ENCODE measurements at regions not wholly inside any gene's neighbourhood (a gene's known extent, or its start where the extent isn't known, plus 50 kb on each side); places are given as distances from the start of the nearest gene placed in this dataset.

DNA sequence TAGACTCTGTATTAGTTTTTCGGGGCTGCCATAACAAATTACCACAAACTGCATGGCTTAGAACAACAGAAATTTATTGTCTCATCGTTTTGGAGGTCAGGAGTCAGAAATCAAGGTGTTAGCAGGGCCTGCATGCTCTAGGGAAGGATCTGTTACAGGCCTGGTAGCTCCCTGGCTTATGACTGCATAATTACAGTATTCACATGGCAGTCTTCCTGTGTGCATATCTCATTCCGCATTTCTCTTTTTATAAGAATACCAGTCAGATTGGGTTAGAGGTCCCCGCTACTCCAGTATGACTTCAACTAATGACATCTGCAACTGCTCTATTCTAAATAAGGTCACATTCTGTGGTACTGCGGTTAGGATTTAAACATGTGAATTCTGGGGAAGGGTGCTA, 59.3 kb upstream of the SLC2A12 start:
- CTCF ChIA-PET = interaction anchor here (0.6 to 9.0 kb wide), 29 partner anchors 9 to 882 kb away, joined by 3 to 98 read pairs (median 3); no protein-coding TSS in a partner anchor
- Mint-ChIP-seq H3K36me3 (ENCODE audit: insufficient read depth, unreplicated experiment) (no peaks in the 10 kb centered on the region), H3K27ac (ENCODE audit: low read depth, unreplicated experiment) (no peak overlapping the region), H3K9me3 (ENCODE audit: unreplicated experiment) (no peaks in the 10 kb centered on the region), H3K27me3 (ENCODE audit: insufficient read depth, unreplicated experiment) (no peaks in the 10 kb centered on the region), H3K4me1 (ENCODE audit: insufficient read depth, unreplicated experiment) (peaks cover 13% of the 10 kb centered on the region), H3K4me3 (ENCODE audit: unreplicated experiment) (no peak overlapping the region)
- POLR2A ChIA-PET = interaction anchor here (0.8 kb wide), 1 partner anchor 12 kb away, joined by 4 read pairs; no protein-coding TSS in a partner anchor
- no peak for TF ChIP-seq CTCF (IDR thresholded peaks at IDR 0.05; ENCODE audit: unreplicated experiment)
- intact Hi-C loops (cut with micrococcal nuclease) = loop anchor here (1.0 to 2.0 kb wide), 2 partner anchors 13 to 712 kb away; no protein-coding TSS in a partner anchor
- no TSS peak for BruUV-seq (replicated peaks)
- no peak for DNase-seq (ENCODE audit: unreplicated experiment)

- Mint-ChIP-seq H3K27ac (ENCODE audit: low read depth, unreplicated experiment) (no peak overlapping the region), H3K4me1 (ENCODE audit: insufficient read depth, unreplicated experiment) (peaks cover 19% of the 10 kb centered on the region), H3K27me3 (ENCODE audit: insufficient read depth, unreplicated experiment) (no peaks in the 10 kb centered on the region), H3K4me3 (ENCODE audit: unreplicated experiment) (no peak overlapping the region), H3K9me3 (ENCODE audit: unreplicated experiment) (no peaks in the 10 kb centered on the region), H3K36me3 (ENCODE audit: insufficient read depth, unreplicated experiment) (no peaks in the 10 kb centered on the region)
- BruUV-seq (replicated peaks) = no TSS peak
- intact Hi-C loops (cut with micrococcal nuclease) = loop anchor here (1.0 to 2.0 kb wide), 2 partner anchors 14 to 712 kb away; no protein-coding TSS in a partner anchor
- CTCF ChIA-PET = interaction anchor here (0.6 to 9.0 kb wide), 29 partner anchors 8 to 882 kb away, joined by 3 to 98 read pairs (median 3); no protein-coding TSS in a partner anchor
- peak; percentile 67 for DNase-seq (ENCODE audit: unreplicated experiment)
- peak; percentile 76 for TF ChIP-seq CTCF (IDR thresholded peaks at IDR 0.05; ENCODE audit: unreplicated experiment)
- POLR2A ChIA-PET = interaction anchor here (0.8 kb wide), 1 partner anchor 12 kb away, joined by 4 read pairs; no protein-coding TSS in a partner anchor
These were observed 58.7 kb upstream of the SLC2A12 start for GRCh38 chr6:134111062-134111677.

DNA sequence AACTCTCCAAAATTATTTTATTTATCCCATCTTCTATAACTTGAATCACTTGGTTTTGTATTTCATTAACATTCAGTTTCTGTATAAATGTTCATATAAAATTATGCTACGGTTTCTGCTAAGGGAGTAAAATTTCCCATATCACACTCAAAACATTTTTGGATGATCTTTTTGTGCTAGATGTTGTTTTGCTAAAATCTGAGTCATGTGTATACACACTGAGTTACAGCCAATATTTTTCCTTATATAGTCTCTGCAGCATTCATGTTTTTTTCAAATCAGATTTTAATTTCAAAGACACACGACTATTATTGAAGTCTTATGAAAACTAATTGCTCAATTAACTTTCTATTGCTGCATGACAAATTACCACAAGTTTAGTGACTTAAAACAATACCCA, 54.3 kb upstream of the SLC2A12 start:
- no peak for DNase-seq (ENCODE audit: unreplicated experiment)
- Mint-ChIP-seq H3K27me3 (ENCODE audit: insufficient read depth, unreplicated experiment) (no peaks in the 10 kb centered on the region), H3K4me3 (ENCODE audit: unreplicated experiment) (no peak overlapping the region), H3K4me1 (ENCODE audit: insufficient read depth, unreplicated experiment) (peaks cover 21% of the 10 kb centered on the region), H3K9me3 (ENCODE audit: unreplicated experiment) (no peaks in the 10 kb centered on the region), H3K36me3 (ENCODE audit: insufficient read depth, unreplicated experiment) (no peaks in the 10 kb centered on the region), H3K27ac (ENCODE audit: low read depth, unreplicated experiment) (no peak overlapping the region)
- POLR2A ChIA-PET = interaction anchor here (0.6 to 1.6 kb wide), 2 partner anchors 153 to 211 kb away, joined by 3 to 4 read pairs; partner anchors contain the start of gene TBPL1
- intact Hi-C loops (cut with micrococcal nuclease) = no loop called here
- CTCF ChIA-PET = interaction anchor here (0.7 to 9.0 kb wide), 4 partner anchors 9 to 182 kb away, joined by 4 to 98 read pairs (median 28); no protein-coding TSS in a partner anchor
- TF ChIP-seq CTCF (IDR thresholded peaks at IDR 0.05; ENCODE audit: unreplicated experiment) = no peak
- BruUV-seq (replicated peaks) = no TSS peak

DNA sequence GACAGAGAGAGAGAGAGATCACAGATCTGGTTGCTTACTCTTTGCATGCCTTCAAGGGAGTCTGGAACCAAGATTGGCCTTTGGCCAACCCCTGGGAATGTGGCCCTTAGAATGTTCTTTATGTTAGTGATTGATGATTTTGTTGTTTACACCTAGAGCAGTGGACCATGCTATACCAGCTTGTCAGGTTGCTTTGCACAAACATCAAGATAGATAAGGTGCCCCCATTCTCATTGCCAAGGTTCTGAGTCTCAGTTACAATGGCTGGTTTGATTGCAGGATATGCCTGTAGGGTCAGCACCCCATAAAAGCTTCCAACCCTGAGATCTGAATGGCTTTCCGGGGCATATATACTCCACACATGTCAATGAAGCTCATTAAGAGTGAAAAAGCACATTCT, 53.5 kb upstream of the SLC2A12 start:
- H3K27me3 Mint-ChIP-seq (ENCODE audit: insufficient read depth, unreplicated experiment) = no peaks in the 10 kb centered on the region
- no peak for TF ChIP-seq CTCF (IDR thresholded peaks at IDR 0.05; ENCODE audit: unreplicated experiment)
- no peak overlapping the region for H3K4me3 Mint-ChIP-seq (ENCODE audit: unreplicated experiment)
- H3K27ac Mint-ChIP-seq (ENCODE audit: low read depth, unreplicated experiment) = no peak overlapping the region
- POLR2A ChIA-PET = interaction anchor here (0.6 kb wide), 1 partner anchor 210 kb away, joined by 3 read pairs; no protein-coding TSS in a partner anchor
- intact Hi-C loops (cut with micrococcal nuclease) = no loop called here
- H3K36me3 Mint-ChIP-seq (ENCODE audit: insufficient read depth, unreplicated experiment) = no peaks in the 10 kb centered on the region
- DNase-seq (ENCODE audit: unreplicated experiment) = no peak
- no peaks in the 10 kb centered on the region for H3K9me3 Mint-ChIP-seq (ENCODE audit: unreplicated experiment)
- CTCF ChIA-PET = interaction anchor here (0.6 to 9.0 kb wide), 5 partner anchors 8 to 182 kb away, joined by 3 to 98 read pairs (median 4); no protein-coding TSS in a partner anchor
- BruUV-seq (replicated peaks) = no TSS peak
- H3K4me1 Mint-ChIP-seq (ENCODE audit: insufficient read depth, unreplicated experiment) = peaks cover 21% of the 10 kb centered on the region
